ENCODE measurements at regions not wholly inside any gene's neighbourhood (a gene's known extent, or its start where the extent isn't known, plus 50 kb on each side); places are given as distances from the start of the nearest gene placed in this dataset.

DNA sequence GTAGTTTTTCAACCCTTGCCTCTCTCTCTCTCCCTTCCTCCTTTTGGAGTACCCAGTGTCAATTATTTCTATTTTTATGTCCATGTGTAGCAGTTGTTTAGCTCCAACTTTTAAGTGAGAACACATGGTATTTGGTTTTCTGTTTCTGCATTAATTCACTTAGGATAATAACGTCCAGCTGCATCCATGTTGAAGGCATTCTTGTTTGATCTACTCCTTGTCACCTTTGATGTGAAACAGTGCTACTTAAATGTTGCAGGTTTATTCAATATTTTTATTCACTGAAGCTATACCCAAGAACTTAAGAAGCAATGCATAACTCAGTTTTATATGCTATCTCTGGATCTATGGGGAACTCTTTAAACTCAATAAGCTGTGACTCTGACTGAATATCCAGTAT lies 465.2 kb upstream of the ADGRB3 start:
- no peak overlapping the region for H3K9ac ChIP-seq (ENCODE audit: insufficient read depth in 1 of 2, low read depth in 2 of 2, low read length in 2 of 2)
- in situ Hi-C loops (cut with MboI) (no loop called here), intact Hi-C loops (cut with micrococcal nuclease) (no loop called here)
- H3K4me1 ChIP-seq (replicated peaks in 1 of 2; ENCODE audit: control insufficient read depth in 2 of 2, insufficient read depth in 2 of 2, low read length in 2 of 2) = peaks cover 0 to 2% of the 10 kb centered on the region in 2 experiments; a peak in 1 of 5 replicates
- 56% methylated on average over 1 of the region's 1 CpG for WGBS (ENCODE audit: insufficient coverage, low coverage, missing lambda C conversion rate)
- no peaks in the 10 kb centered on the region for H3K9me1 ChIP-seq (ENCODE audit: control insufficient read depth, insufficient read depth, low read length)
- no peaks in the 10 kb centered on the region for H3K79me2 ChIP-seq (ENCODE audit: control insufficient read depth, insufficient read depth, low read length)
- H3K4me3 ChIP-seq = no peak overlapping the region
- no peaks in the 10 kb centered on the region for H3K36me3 ChIP-seq (ENCODE audit: control insufficient read depth, insufficient read depth, low read length)
- peaks cover 4% of the 10 kb centered on the region for H3K9me3 ChIP-seq (replicated peaks; ENCODE audit: control insufficient read depth, insufficient read depth, low read depth, low read length)
- FAIRE-seq = no peak
- H3K27ac ChIP-seq (ENCODE audit: extremely low read depth, low read depth, low read length) = no peak overlapping the region
- DNase-seq (ENCODE audit: extremely low read depth in 1 of 4, low spot score in 3 of 4) = no peak
- ATAC-seq = no peak
- no peak for TF ChIP-seq SMAD3 (CRISPR knock-in tag; conservative IDR thresholded peaks at IDR 0.05)
- TF ChIP-seq PYGO2 (tag; IDR thresholded peaks at IDR 0.05) = no peak
- TF ChIP-seq NCOA1 (IDR thresholded peaks at IDR 0.05; ENCODE audit: low read depth) = no peak
- no peak for TF ChIP-seq PHF21A (IDR thresholded peaks at IDR 0.05; ENCODE audit: borderline replicate concordance, low read depth)
- TF ChIP-seq ARNT (IDR thresholded peaks at IDR 0.05) = no peak
- BruUV-seq (replicated peaks) = no TSS peak
- POLR2A ChIA-PET = interaction anchor here (0.6 kb wide), 1 partner anchor 24 kb away, joined by 5 read pairs; no protein-coding TSS in a partner anchor
- CTCF ChIA-PET (ENCODE audit: low intra/inter-chr PET ratio) = no interaction called here
- H2AFZ ChIP-seq (ENCODE audit: low read depth, low read length) = no peak overlapping the region
- no peak overlapping the region for H3K4me2 ChIP-seq (ENCODE audit: insufficient read depth, low read length)
- H3K27me3 ChIP-seq (ENCODE audit: control insufficient read depth in 2 of 2, insufficient read depth in 2 of 2, low read length in 2 of 2) = no peaks in the 10 kb centered on the region
- no peaks in the 10 kb centered on the region for H4K20me1 ChIP-seq (replicated peaks; ENCODE audit: control insufficient read depth, insufficient read depth, low read length)

- in situ Hi-C loops (cut with MboI) = no loop called here
- ATAC-seq = no peak
- no TSS peak for BruUV-seq (replicated peaks)
- intact Hi-C loops (cut with micrococcal nuclease) = no loop called here
- Histone ChIP-seq H3K9ac (ENCODE audit: insufficient read depth in 1 of 2, low read depth in 2 of 2, low read length in 2 of 2) (no peak overlapping the region), H3K79me2 (ENCODE audit: control insufficient read depth, insufficient read depth, low read length) (no peaks in the 10 kb centered on the region), H3K27ac (ENCODE audit: extremely low read depth, low read depth, low read length) (no peak overlapping the region), H3K36me3 (ENCODE audit: control insufficient read depth, insufficient read depth, low read length) (no peaks in the 10 kb centered on the region), H3K4me1 (replicated peaks in 1 of 2; ENCODE audit: control insufficient read depth in 2 of 2, insufficient read depth in 2 of 2, low read length in 2 of 2) (no peaks in the 10 kb centered on the region), H3K4me2 (ENCODE audit: insufficient read depth, low read length) (no peak overlapping the region), H3K9me3 (replicated peaks; ENCODE audit: control insufficient read depth, insufficient read depth, low read depth, low read length) (peaks cover 4% of the 10 kb centered on the region), H3K9me1 (ENCODE audit: control insufficient read depth, insufficient read depth, low read length) (no peaks in the 10 kb centered on the region), H3K4me3 (no peak overlapping the region), H3K27me3 (ENCODE audit: control insufficient read depth in 2 of 2, insufficient read depth in 2 of 2, low read length in 2 of 2) (no peaks in the 10 kb centered on the region), H2AFZ (ENCODE audit: low read depth, low read length) (no peak overlapping the region), H4K20me1 (replicated peaks; ENCODE audit: control insufficient read depth, insufficient read depth, low read length) (no peaks in the 10 kb centered on the region)
- TF ChIP-seq RCOR1 (IDR thresholded peaks at IDR 0.05; ENCODE audit: borderline replicate concordance in 1 of 2, low read depth in 2 of 2, low read length in 2 of 2) = no peak
- TF ChIP-seq EHMT2 (IDR thresholded peaks at IDR 0.05) = no peak
- no peak for TF ChIP-seq ZNF431 (CRISPR knock-in tag; IDR thresholded peaks at IDR 0.05)
- TF ChIP-seq GTF2F1 (IDR thresholded peaks at IDR 0.05; ENCODE audit: low read depth, low read length) = no peak
- TF ChIP-seq AFF4 (CRISPR knock-in tag; IDR thresholded peaks at IDR 0.05) = no peak
- TF ChIP-seq CEBPB (tag; IDR thresholded peaks at IDR 0.05) = no peak
- no peak for FAIRE-seq
- WGBS (ENCODE audit: insufficient coverage, low coverage, missing lambda C conversion rate) = 45% methylated on average over 2 of the region's 2 CpGs
- ChIA-PET POLR2A (interaction anchor here (1.5 kb wide), 1 partner anchor 281 kb away, joined by 4 read pairs; no protein-coding TSS in a partner anchor), CTCF (ENCODE audit: low intra/inter-chr PET ratio) (no interaction called here)
- no peak for DNase-seq (ENCODE audit: extremely low read depth in 1 of 4, low spot score in 3 of 4)
Observed at GRCh38 chr6:68167604-68168003, 467.5 kb upstream of the ADGRB3 start.

Measured in K562 (cell line).